ENCODE measurements at regions not wholly inside any gene's neighbourhood (a gene's known extent, or its start where the extent isn't known, plus 50 kb on each side); places are given as distances from the start of the nearest gene placed in this dataset.

- Histone ChIP-seq H3K4me2 (ENCODE audit: low read length) (no peak overlapping the region), H3F3A (ENCODE audit: insufficient read depth, low read length, poor library complexity, severe bottlenecking) (no peaks in the 10 kb centered on the region), H3K36me3 (ENCODE audit: insufficient read depth, low read length) (no peaks in the 10 kb centered on the region), H3K27me3 (ENCODE audit: insufficient read depth, low read depth, low read length) (no peaks in the 10 kb centered on the region), H3K79me2 (replicated peaks; ENCODE audit: insufficient read depth, low read length) (no peaks in the 10 kb centered on the region), H4K20me1 (ENCODE audit: insufficient read depth) (no peaks in the 10 kb centered on the region), H3K9me3 (ENCODE audit: low read length) (no peaks in the 10 kb centered on the region), H3K4me3 (ENCODE audit: low read length) (no peak overlapping the region), H2AFZ (ENCODE audit: low read depth, low read length) (peak overlapping the region; percentile 7), H3K9me2 (ENCODE audit: insufficient read depth, low read length) (no peaks in the 10 kb centered on the region), H3K9ac (ENCODE audit: low read length) (no peak overlapping the region), H3K27ac (ENCODE audit: low read length) (no peak overlapping the region)
- TF ChIP-seq POLR2AphosphoS5 (IDR thresholded peaks at IDR 0.05) (no peak), EP300 (conservative IDR thresholded peaks at IDR 0.05; ENCODE audit: poor library complexity, severe bottlenecking) (no peak), TAF1 (IDR thresholded peaks at IDR 0.05; ENCODE audit: low read depth) (no peak), RAD21 (conservative IDR thresholded peaks at IDR 0.05) (no peak), EZH2 (IDR thresholded peaks at IDR 0.05; ENCODE audit: borderline replicate concordance, insufficient read depth, low read length, poor library complexity, severe bottlenecking) (no peak), REST (IDR thresholded peaks at IDR 0.05; ENCODE audit: borderline replicate concordance) (no peak), MXI1 (conservative IDR thresholded peaks at IDR 0.05; ENCODE audit: poor library complexity, severe bottlenecking) (no peak), CTCF (IDR thresholded peaks at IDR 0.05; ENCODE audit: poor library complexity, severe bottlenecking) (no peak), SMC3 (conservative IDR thresholded peaks at IDR 0.05; ENCODE audit: poor library complexity) (no peak)
These were observed 488.0 kb upstream of the PLXNA2 start for GRCh38 chr1:208731981-208732821.

GRCh38 chr1:208737161-208737560 is 493.0 kb upstream of the PLXNA2 start:
- H3K9ac ChIP-seq (ENCODE audit: low read length), result no peak overlapping the region
- no peak overlapping the region for H3K27ac ChIP-seq (ENCODE audit: low read length)
- H3F3A ChIP-seq (ENCODE audit: insufficient read depth, low read length, poor library complexity, severe bottlenecking), result no peaks in the 10 kb centered on the region
- no peaks in the 10 kb centered on the region for H3K9me2 ChIP-seq (ENCODE audit: insufficient read depth, low read length)
- H3K4me2 ChIP-seq (ENCODE audit: low read length), result no peak overlapping the region
- no peaks in the 10 kb centered on the region for H3K27me3 ChIP-seq (ENCODE audit: insufficient read depth, low read depth, low read length)
- no peak overlapping the region for H3K4me3 ChIP-seq (ENCODE audit: low read length)
- H4K20me1 ChIP-seq (ENCODE audit: insufficient read depth), result no peaks in the 10 kb centered on the region
- H3K36me3 ChIP-seq (ENCODE audit: insufficient read depth, low read length), result no peaks in the 10 kb centered on the region
- H3K79me2 ChIP-seq (replicated peaks; ENCODE audit: insufficient read depth, low read length), result no peaks in the 10 kb centered on the region
- H3K9me3 ChIP-seq (ENCODE audit: low read length), result no peaks in the 10 kb centered on the region
- no peak overlapping the region for H2AFZ ChIP-seq (ENCODE audit: low read depth, low read length)
- TF ChIP-seq EZH2 (IDR thresholded peaks at IDR 0.05; ENCODE audit: borderline replicate concordance, insufficient read depth, low read length, poor library complexity, severe bottlenecking) (no peak), SMC3 (conservative IDR thresholded peaks at IDR 0.05; ENCODE audit: poor library complexity) (no peak), CTCF (IDR thresholded peaks at IDR 0.05; ENCODE audit: poor library complexity, severe bottlenecking) (no peak), EP300 (conservative IDR thresholded peaks at IDR 0.05; ENCODE audit: poor library complexity, severe bottlenecking) (no peak), REST (IDR thresholded peaks at IDR 0.05; ENCODE audit: borderline replicate concordance) (no peak), RAD21 (conservative IDR thresholded peaks at IDR 0.05) (no peak)
